ENCODE measurements at regions not wholly inside any gene's neighbourhood (a gene's known extent, or its start where the extent isn't known, plus 50 kb on each side); places are given as distances from the start of the nearest gene placed in this dataset.

GRCh38 chr10:45555795-45556194, 116.8 kb downstream of the ZFAND4 start:
- H2AFZ ChIP-seq (ENCODE audit: low read depth, low read length) = no peak overlapping the region
- no peaks in the 10 kb centered on the region for H4K20me1 ChIP-seq (replicated peaks; ENCODE audit: control insufficient read depth, insufficient read depth, low read length)
- DNase-seq (ENCODE audit: extremely low read depth in 1 of 4, low spot score in 3 of 4) = no peak
- H3K4me2 ChIP-seq (ENCODE audit: insufficient read depth, low read length) = no peak overlapping the region
- intact Hi-C loops (cut with micrococcal nuclease) (no loop called here), in situ Hi-C loops (cut with MboI) (no loop called here)
- ATAC-seq = no peak
- no TSS peak for BruUV-seq (replicated peaks)
- H3K9me3 ChIP-seq (replicated peaks; ENCODE audit: control insufficient read depth, insufficient read depth, low read depth, low read length) = no peaks in the 10 kb centered on the region
- H3K27me3 ChIP-seq (ENCODE audit: control insufficient read depth in 2 of 2, insufficient read depth in 2 of 2, low read length in 2 of 2) = no peaks in the 10 kb centered on the region
- peaks cover 0 to 15% of the 10 kb centered on the region in 2 experiments; a peak in 4 of 5 replicates for H3K4me1 ChIP-seq (replicated peaks in 1 of 2; ENCODE audit: control insufficient read depth in 2 of 2, insufficient read depth in 2 of 2, low read length in 2 of 2)
- H3K4me3 ChIP-seq = no peak overlapping the region
- no peak overlapping the region for H3K9ac ChIP-seq (ENCODE audit: insufficient read depth in 1 of 2, low read depth in 2 of 2, low read length in 2 of 2)
- no peak for FAIRE-seq
- ChIA-PET POLR2A (interaction anchor here (2.8 kb wide), 1 partner anchor 10 kb away, joined by 11 read pairs; no protein-coding TSS in a partner anchor), CTCF (ENCODE audit: low intra/inter-chr PET ratio) (no interaction called here)
- H3K27ac ChIP-seq (ENCODE audit: extremely low read depth, low read depth, low read length) = no peak overlapping the region
- no peaks in the 10 kb centered on the region for H3K9me1 ChIP-seq (ENCODE audit: control insufficient read depth, insufficient read depth, low read length)
- H3K36me3 ChIP-seq (ENCODE audit: control insufficient read depth, insufficient read depth, low read length) = peaks cover 6% of the 10 kb centered on the region; the same call in 2 of the 3 replicates
- WGBS (ENCODE audit: insufficient coverage, low coverage, missing lambda C conversion rate) = 70% methylated on average over 3 of the region's 3 CpGs
- H3K79me2 ChIP-seq (ENCODE audit: control insufficient read depth, insufficient read depth, low read length) = peaks cover 23% of the 10 kb centered on the region
- no peak for TF ChIP-seq TCF7 (IDR thresholded peaks at IDR 0.05; ENCODE audit: borderline replicate concordance)
- TF ChIP-seq CEBPG (CRISPR knock-in tag; IDR thresholded peaks at IDR 0.05) = no peak
- peak in 1 of 2 experiments; percentile 35; a peak in 1 of 4 replicates for TF ChIP-seq CEBPG (tag; conservative IDR thresholded peaks at IDR 0.05 in 1 of 2, IDR thresholded peaks at IDR 0.05 in 1 of 2)
- TF ChIP-seq EWSR1 (IDR thresholded peaks at IDR 0.05; ENCODE audit: borderline replicate concordance, low read depth, partially characterized antibody) = no peak
- TF ChIP-seq SMAD2 (IDR thresholded peaks at IDR 0.05; ENCODE audit: low read depth, low read length) = no peak
- TF ChIP-seq PML (IDR thresholded peaks at IDR 0.05; ENCODE audit: low read length) = no peak
- TF ChIP-seq PPARD (CRISPR knock-in tag; IDR thresholded peaks at IDR 0.05) = no peak
- no peak for TF ChIP-seq NONO (IDR thresholded peaks at IDR 0.05; ENCODE audit: low read depth in 2 of 2, low read length in 1 of 2)

Data from K562 (cell line).